ENCODE measurements at regions not wholly inside any gene's neighbourhood (a gene's known extent, or its start where the extent isn't known, plus 50 kb on each side); places are given as distances from the start of the nearest gene placed in this dataset.

DNA sequence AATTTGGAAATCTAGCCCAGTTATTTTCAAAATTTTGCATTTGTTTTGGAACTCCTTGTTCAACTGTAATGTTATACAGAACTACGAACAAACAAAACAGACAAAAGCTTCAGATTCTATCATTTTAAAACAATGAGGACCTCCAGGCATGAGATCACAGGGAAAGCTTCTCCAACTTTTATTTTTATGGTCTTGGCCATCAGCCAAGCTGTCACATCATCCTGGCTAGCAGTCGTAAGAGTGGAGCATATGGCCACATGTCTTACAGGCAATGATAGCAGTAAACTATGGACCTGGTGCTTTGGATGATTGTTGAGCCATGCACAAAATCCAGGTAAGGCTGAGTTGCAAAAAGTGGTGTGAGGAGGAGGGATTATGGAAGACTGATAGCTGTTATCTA lies 299.6 kb downstream of the LMX1A start:
- Histone ChIP-seq H3K36me3 (no peaks in the 10 kb centered on the region), H3K27ac (no peak overlapping the region), H3K4me1 (no peaks in the 10 kb centered on the region), H3K4me3 (no peak overlapping the region), H3K27me3 (no peaks in the 10 kb centered on the region), H3K9me3 (no peaks in the 10 kb centered on the region)
- ATAC-seq (no peak), DNase-seq (no peak)
- TF ChIP-seq, protein P1, sequence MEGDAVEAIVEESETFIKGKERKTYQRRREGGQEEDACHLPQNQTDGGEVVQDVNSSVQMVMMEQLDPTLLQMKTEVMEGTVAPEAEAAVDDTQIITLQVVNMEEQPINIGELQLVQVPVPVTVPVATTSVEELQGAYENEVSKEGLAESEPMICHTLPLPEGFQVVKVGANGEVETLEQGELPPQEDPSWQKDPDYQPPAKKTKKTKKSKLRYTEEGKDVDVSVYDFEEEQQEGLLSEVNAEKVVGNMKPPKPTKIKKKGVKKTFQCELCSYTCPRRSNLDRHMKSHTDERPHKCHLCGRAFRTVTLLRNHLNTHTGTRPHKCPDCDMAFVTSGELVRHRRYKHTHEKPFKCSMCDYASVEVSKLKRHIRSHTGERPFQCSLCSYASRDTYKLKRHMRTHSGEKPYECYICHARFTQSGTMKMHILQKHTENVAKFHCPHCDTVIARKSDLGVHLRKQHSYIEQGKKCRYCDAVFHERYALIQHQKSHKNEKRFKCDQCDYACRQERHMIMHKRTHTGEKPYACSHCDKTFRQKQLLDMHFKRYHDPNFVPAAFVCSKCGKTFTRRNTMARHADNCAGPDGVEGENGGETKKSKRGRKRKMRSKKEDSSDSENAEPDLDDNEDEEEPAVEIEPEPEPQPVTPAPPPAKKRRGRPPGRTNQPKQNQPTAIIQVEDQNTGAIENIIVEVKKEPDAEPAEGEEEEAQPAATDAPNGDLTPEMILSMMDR (IDR thresholded peaks at IDR 0.05) = no peak
- TF ChIP-seq POLR2A (IDR thresholded peaks at IDR 0.05) = no peak
- intact Hi-C loops (cut with DNase I) = no loop called here
- 28 to 41% (median 32%) methylated on average over 2 of the region's 2 CpGs for WGBS, 4 donors

DNA sequence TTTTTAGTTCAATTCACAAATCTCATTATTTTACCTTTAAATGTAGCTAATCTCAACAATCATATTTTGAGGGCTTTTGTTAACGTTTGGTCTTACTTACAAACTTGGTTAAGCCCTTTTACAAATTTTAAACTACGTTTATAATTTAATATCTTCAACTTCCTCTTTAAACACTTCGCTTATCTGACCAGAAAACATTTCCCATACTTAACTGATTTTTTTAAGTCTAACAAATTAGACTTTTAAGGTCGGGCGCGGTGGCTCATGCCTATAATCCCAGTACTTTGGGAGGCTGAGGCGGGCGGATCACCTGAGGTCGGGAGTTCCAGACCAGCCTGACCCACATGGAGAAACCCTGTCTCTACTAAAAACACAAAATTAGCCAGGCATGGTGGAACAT lies 300.9 kb downstream of the LMX1A start:
- Histone ChIP-seq H3K36me3 (no peaks in the 10 kb centered on the region), H3K4me3 (no peak overlapping the region), H3K27ac (no peak overlapping the region), H3K4me1 (no peaks in the 10 kb centered on the region), H3K27me3 (no peaks in the 10 kb centered on the region), H3K9me3 (no peaks in the 10 kb centered on the region)
- intact Hi-C loops (cut with DNase I) = no loop called here
- WGBS, 4 donors = 78 to 95% (median 86%) methylated on average over 9 of the region's 9 CpGs
- TF ChIP-seq, protein P1 (IDR thresholded peaks at IDR 0.05) = no peak
- TF ChIP-seq POLR2A (IDR thresholded peaks at IDR 0.05) = no peak
- DNase-seq (no peak), ATAC-seq (no peak)

DNA sequence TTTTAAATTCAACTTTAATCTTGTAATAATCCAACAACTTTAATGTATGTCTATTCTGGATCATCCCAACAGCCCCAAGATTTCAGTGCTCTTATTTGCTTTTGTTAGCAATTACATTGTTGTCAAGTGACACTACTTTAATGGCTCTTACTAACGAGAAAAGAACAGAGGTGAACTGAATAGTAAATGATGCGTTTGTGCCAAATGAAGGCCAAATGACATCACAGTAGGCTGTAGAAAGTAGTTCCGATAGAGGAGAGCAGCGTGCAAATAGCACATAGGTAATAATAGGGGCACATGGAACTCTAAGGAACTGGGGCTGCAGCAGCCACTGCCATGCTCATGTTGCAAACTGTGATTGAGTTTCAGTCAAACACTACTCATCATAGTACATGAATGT lies 301.9 kb downstream of the LMX1A start:
- 90 to 96% (median 94%) methylated on average over 4 of the region's 4 CpGs for WGBS, 4 donors
- TF ChIP-seq POLR2A (IDR thresholded peaks at IDR 0.05) = no peak
- TF ChIP-seq, protein P1 (IDR thresholded peaks at IDR 0.05) = no peak
- Histone ChIP-seq H3K36me3 (no peaks in the 10 kb centered on the region), H3K4me1 (no peaks in the 10 kb centered on the region), H3K9me3 (no peaks in the 10 kb centered on the region), H3K27me3 (no peaks in the 10 kb centered on the region), H3K4me3 (no peak overlapping the region), H3K27ac (no peak overlapping the region)
- intact Hi-C loops (cut with DNase I) = no loop called here
- ATAC-seq (no peak), DNase-seq (no peak)

DNA sequence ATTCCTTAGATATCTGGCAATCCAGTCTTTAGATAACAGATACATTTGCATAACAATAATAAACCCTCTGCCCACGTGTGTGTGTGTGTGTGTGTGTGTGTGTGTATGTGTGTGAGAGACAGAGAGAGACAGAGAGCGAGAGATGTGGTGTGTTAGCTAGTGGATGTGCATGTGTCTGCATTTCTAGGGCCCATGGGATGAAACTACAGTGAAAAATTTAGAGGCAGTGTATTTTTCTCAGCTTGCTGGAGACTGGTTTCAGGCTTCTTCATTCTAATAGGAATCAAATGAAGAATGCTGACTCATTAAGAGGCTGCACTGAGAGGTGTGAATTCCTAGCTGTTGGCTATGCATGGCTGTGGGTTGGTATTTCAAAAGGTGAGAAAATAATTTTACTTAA lies 303.2 kb downstream of the LMX1A start:
- H3K36me3 ChIP-seq = no peaks in the 10 kb centered on the region
- H3K4me1 ChIP-seq = no peaks in the 10 kb centered on the region
- H3K4me3 ChIP-seq = no peak overlapping the region
- no peaks in the 10 kb centered on the region for H3K9me3 ChIP-seq
- H3K27ac ChIP-seq = no peak overlapping the region
- ATAC-seq = no peak
- intact Hi-C loops (cut with DNase I) = no loop called here
- no peaks in the 10 kb centered on the region for H3K27me3 ChIP-seq
- TF ChIP-seq, protein P1 (IDR thresholded peaks at IDR 0.05) = no peak
- no peak for TF ChIP-seq POLR2A (IDR thresholded peaks at IDR 0.05)
- WGBS, 4 donors = 57 to 73% (median 58%) methylated on average over 2 of the region's 2 CpGs
- DNase-seq = no peak

All from heart left ventricle (tissue), 16 donors.